OCI-LY3 (cell line): ENCODE measurements at regions not wholly inside any gene's neighbourhood (a gene's known extent, or its start where the extent isn't known, plus 50 kb on each side); places are given as distances from the start of the nearest gene placed in this dataset.

Experiments
- H2AFZ ChIP-seq: fragments of 200-600, 300-600 bp; shearing (Covaris generic); 2 replicates; pipeline ENCODE4 v1.6.0; 2014; ENCODE audit warnings: antibody characterized with exemption, low read depth, low read length
- H3K27ac ChIP-seq: fragments of 200-600, 300-600 bp; sonication (generic); 2 replicates; pipeline ENCODE4 v1.5.1; 2014; ENCODE audit warnings: mild to moderate bottlenecking, low read length, moderate library complexity, mixed read lengths
- H3K27me3 ChIP-seq: fragments of 200-600, 300-600 bp; sonication (generic); 2 replicates; pipeline ENCODE4 v1.6.1; 2014; ENCODE audit warnings: low read depth, low read length, mixed read lengths
- H3K36me3 ChIP-seq: fragments of 200-600, 300-600 bp; sonication (generic); replicated peaks from 2 replicates; pipeline ENCODE3; 2014; ENCODE audit warnings: low read depth, low read length, mixed read lengths
- H3K4me1 ChIP-seq: fragments of 300-600, 200-600 bp; sonication (generic); 2 replicates; pipeline ENCODE4 v1.6.1; 2014; ENCODE audit warnings: low read length, mixed read lengths
- H3K4me2 ChIP-seq: fragments of 200-600, 300-600 bp; sonication (generic); 2 replicates; pipeline ENCODE4 v1.6.1; 2014; ENCODE audit warnings: low read length, mixed read lengths
- H3K4me3 ChIP-seq: fragments of 300-600, 200-600 bp; sonication (generic); 2 replicates; pipeline ENCODE4 v1.5.1; 2014; ENCODE audit warnings: antibody characterized with exemption, mild to moderate bottlenecking, low read length, moderate library complexity
- H3K79me2 ChIP-seq: fragments of 300-600, 200-600 bp; shearing (Covaris generic); 2 replicates; pipeline ENCODE4 v1.6.1; 2014; ENCODE audit warnings: mild to moderate bottlenecking, low read length, mixed read lengths
- H3K9ac ChIP-seq: fragments of 300-600, 200-600 bp; shearing (Covaris generic); 2 replicates; pipeline ENCODE4 v1.6.0; 2014; ENCODE audit warnings: mild to moderate bottlenecking, low read length, moderate library complexity
- H3K9me3 ChIP-seq: fragments of 200-600, 300-600 bp; shearing (Covaris generic); 2 replicates; pipeline ENCODE4 v1.6.1; 2014; ENCODE audit warnings: low read length, mixed read lengths; ENCODE audit not compliant: insufficient read depth
- H4K20me1 ChIP-seq: fragments of 200-600, 300-600 bp; sonication (generic); 2 replicates; pipeline ENCODE4 v1.6.1; 2016; ENCODE audit warnings: low read length, mixed read lengths; ENCODE audit not compliant: insufficient read depth
- CTCF ChIP-seq: fragments of 200-600, 300-600 bp; sonication (generic); IDR thresholded peaks from 2 replicates; pipeline ENCODE4 v1.5.1; 2014; ENCODE audit warnings: antibody characterized with exemption, low read length, low read depth
- EZH2phosphoT487 ChIP-seq: fragments of 200-600 bp; shearing (Covaris generic); IDR thresholded peaks from 2 replicates; pipeline ENCODE4 v1.6.1; 2018; ENCODE audit warnings: antibody characterized with exemption, mixed run types, low read depth

GRCh38 chr13:74336546-74336945 is 202.3 kb upstream of the KLF12 start:
- Histone ChIP-seq H3K36me3 (no peaks in the 10 kb centered on the region), H3K4me1 (no peaks in the 10 kb centered on the region), H3K27me3 (no peaks in the 10 kb centered on the region), H3K4me3 (no peak overlapping the region), H3K4me2 (no peak overlapping the region), H4K20me1 (no peaks in the 10 kb centered on the region), H3K9me3 (no peaks in the 10 kb centered on the region), H3K79me2 (no peaks in the 10 kb centered on the region), H3K9ac (no peak overlapping the region), H2AFZ (no peak overlapping the region), H3K27ac (no peak overlapping the region)
- no peak for TF ChIP-seq EZH2phosphoT487

GRCh38 chr13:74335370-74335769 is 201.2 kb upstream of the KLF12 start:
- H4K20me1 ChIP-seq, result no peaks in the 10 kb centered on the region
- H3K27ac ChIP-seq, result no peak overlapping the region
- no peak overlapping the region for H3K4me3 ChIP-seq
- H3K9me3 ChIP-seq, result no peaks in the 10 kb centered on the region
- no peaks in the 10 kb centered on the region for H3K27me3 ChIP-seq
- no peak overlapping the region for H3K4me2 ChIP-seq
- H3K79me2 ChIP-seq, result no peaks in the 10 kb centered on the region
- no peaks in the 10 kb centered on the region for H3K36me3 ChIP-seq
- TF ChIP-seq EZH2phosphoT487 (no peak), CTCF (no peak)
- H2AFZ ChIP-seq, result no peak overlapping the region
- no peak overlapping the region for H3K9ac ChIP-seq
- no peaks in the 10 kb centered on the region for H3K4me1 ChIP-seq

- no peak for TF ChIP-seq CTCF
- TF ChIP-seq EZH2phosphoT487, result no peak
- Histone ChIP-seq H3K9ac (no peak overlapping the region), H3K79me2 (no peaks in the 10 kb centered on the region)
Observed at GRCh38 chr13:74329962-74330361, 195.8 kb upstream of the KLF12 start.

GRCh38 chr13:74325106-74325505 is 190.9 kb upstream of the KLF12 start:
- no peak overlapping the region for H3K9ac ChIP-seq
- no peaks in the 10 kb centered on the region for H3K36me3 ChIP-seq
- H4K20me1 ChIP-seq, result no peaks in the 10 kb centered on the region
- TF ChIP-seq EZH2phosphoT487, result no peak
- TF ChIP-seq CTCF, result no peak
- no peaks in the 10 kb centered on the region for H3K9me3 ChIP-seq
- no peaks in the 10 kb centered on the region for H3K4me1 ChIP-seq
- no peaks in the 10 kb centered on the region for H3K27me3 ChIP-seq
- H3K27ac ChIP-seq, result no peak overlapping the region
- H3K4me2 ChIP-seq, result no peak overlapping the region
- H3K4me3 ChIP-seq, result no peak overlapping the region
- H3K79me2 ChIP-seq, result no peaks in the 10 kb centered on the region
- no peak overlapping the region for H2AFZ ChIP-seq

More at GRCh38 chr13:74329962-74330361, 195.8 kb upstream of the KLF12 start:
- Histone ChIP-seq H2AFZ (no peak overlapping the region), H3K27me3 (no peaks in the 10 kb centered on the region), H3K4me1 (no peaks in the 10 kb centered on the region), H3K4me2 (no peak overlapping the region), H3K27ac (no peak overlapping the region), H4K20me1 (no peaks in the 10 kb centered on the region), H3K36me3 (no peaks in the 10 kb centered on the region), H3K9me3 (no peaks in the 10 kb centered on the region), H3K4me3 (no peak overlapping the region)

GRCh38 chr13:74324338-74324737 is 190.1 kb upstream of the KLF12 start:
- H3K4me2 ChIP-seq, result no peak overlapping the region
- H3K9me3 ChIP-seq, result no peaks in the 10 kb centered on the region
- no peaks in the 10 kb centered on the region for H3K27me3 ChIP-seq
- H3K4me3 ChIP-seq, result no peak overlapping the region
- H2AFZ ChIP-seq, result no peak overlapping the region
- no peak overlapping the region for H3K9ac ChIP-seq
- H3K36me3 ChIP-seq, result no peaks in the 10 kb centered on the region
- no peaks in the 10 kb centered on the region for H3K4me1 ChIP-seq
- TF ChIP-seq EZH2phosphoT487, result no peak
- no peak for TF ChIP-seq CTCF
- no peaks in the 10 kb centered on the region for H3K79me2 ChIP-seq
- no peaks in the 10 kb centered on the region for H4K20me1 ChIP-seq
- H3K27ac ChIP-seq, result no peak overlapping the region
